ENCODE measurements at regions not wholly inside any gene's neighbourhood (a gene's known extent, or its start where the extent isn't known, plus 50 kb on each side); places are given as distances from the start of the nearest gene placed in this dataset.

DNA sequence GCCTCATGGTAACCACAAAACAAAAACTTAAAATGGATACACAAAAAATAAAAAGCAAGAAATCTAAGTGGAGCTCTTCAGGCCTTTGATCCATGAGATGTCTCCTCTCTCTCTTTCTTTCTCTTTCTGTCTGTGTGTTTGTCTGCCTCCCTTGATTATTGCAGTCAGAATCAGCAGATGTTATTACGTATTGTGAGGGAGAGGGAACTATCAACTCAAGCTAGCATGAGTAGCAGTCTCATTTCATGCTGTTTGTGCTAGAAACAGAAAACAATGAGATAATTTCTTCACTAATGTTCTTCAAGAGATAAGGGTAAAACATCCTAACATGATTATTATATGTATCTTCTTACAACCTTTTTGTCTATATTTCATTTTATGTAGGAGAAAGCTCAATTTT, 103.7 kb upstream of the PDC start:
- TF ChIP-seq, protein P1, sequence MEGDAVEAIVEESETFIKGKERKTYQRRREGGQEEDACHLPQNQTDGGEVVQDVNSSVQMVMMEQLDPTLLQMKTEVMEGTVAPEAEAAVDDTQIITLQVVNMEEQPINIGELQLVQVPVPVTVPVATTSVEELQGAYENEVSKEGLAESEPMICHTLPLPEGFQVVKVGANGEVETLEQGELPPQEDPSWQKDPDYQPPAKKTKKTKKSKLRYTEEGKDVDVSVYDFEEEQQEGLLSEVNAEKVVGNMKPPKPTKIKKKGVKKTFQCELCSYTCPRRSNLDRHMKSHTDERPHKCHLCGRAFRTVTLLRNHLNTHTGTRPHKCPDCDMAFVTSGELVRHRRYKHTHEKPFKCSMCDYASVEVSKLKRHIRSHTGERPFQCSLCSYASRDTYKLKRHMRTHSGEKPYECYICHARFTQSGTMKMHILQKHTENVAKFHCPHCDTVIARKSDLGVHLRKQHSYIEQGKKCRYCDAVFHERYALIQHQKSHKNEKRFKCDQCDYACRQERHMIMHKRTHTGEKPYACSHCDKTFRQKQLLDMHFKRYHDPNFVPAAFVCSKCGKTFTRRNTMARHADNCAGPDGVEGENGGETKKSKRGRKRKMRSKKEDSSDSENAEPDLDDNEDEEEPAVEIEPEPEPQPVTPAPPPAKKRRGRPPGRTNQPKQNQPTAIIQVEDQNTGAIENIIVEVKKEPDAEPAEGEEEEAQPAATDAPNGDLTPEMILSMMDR (conservative IDR thresholded peaks at IDR 0.05; ENCODE audit: low read length) = no peak
- TF ChIP-seq EZH2phosphoT487 (IDR thresholded peaks at IDR 0.05; ENCODE audit: borderline replicate concordance, low read depth, low read length) = no peak

Data from OCI-LY7 (cell line).